ENCODE measurements at regions not wholly inside any gene's neighbourhood (a gene's known extent, or its start where the extent isn't known, plus 50 kb on each side); places are given as distances from the start of the nearest gene placed in this dataset.

DNA sequence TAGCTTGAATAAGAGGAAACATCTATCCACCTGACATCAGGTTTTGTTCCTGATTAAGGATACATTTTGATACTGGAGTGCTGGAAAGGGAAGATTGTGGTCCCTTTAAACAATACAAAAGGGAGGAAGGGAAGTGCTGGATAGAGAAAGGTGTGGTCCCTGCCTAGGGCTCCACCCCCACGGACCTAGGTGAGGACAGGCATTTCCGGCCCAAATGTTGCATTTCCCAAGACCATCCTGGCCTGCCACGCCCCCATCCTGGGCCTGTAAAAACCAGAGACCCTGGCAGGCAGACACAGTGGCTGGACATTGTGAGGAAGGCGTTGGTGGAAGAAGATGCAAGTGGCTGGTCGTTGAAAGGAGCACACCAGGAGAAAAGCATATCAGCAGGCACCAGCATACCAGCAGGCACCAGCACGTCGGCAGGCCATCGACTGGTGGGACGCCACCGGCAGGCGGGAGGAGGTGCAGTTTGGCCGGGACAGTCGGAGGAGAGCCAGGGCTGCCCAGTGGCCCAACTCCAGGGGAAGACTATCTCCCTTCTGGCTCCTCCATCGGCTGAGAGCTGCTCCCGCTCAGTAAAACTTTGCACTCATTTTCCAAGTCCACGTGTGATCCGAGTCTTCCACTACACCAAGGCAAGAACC, 53.2 kb upstream of the AMN1 start:
- TF ChIP-seq CTCF (IDR thresholded peaks at IDR 0.05; ENCODE audit: low read length) (no peak), EZH2 (optimal IDR thresholded peaks at IDR 0.05; ENCODE audit: low read depth, low read length) (no peak)

Measured in MM.1S (cell line).